AG09309 (cell line): ENCODE measurements at regions not wholly inside any gene's neighbourhood (a gene's known extent, or its start where the extent isn't known, plus 50 kb on each side); places are given as distances from the start of the nearest gene placed in this dataset.
"Not testable (repeated sequence)": the region's sequence is repeated elsewhere in the genome, so short reads cannot be mapped to it uniquely, and the experiment has no call there.

Experiments
- DNase-seq: peaks from one replicate; pipeline ENCODE4 v3.0.0-alpha.2; 2010; ENCODE audit warnings: low read depth
- H3K4me3 ChIP-seq: 2 replicates; pipeline ENCODE4 v1.5.1; 2011; ENCODE audit warnings: mild to moderate bottlenecking, low read depth, low read length, moderate library complexity; ENCODE audit not compliant: control insufficient read depth
- TF ChIP-seq, protein P1 (sequence below): IDR thresholded peaks from 2 replicates; pipeline ENCODE4 v1.5.1; 2011; ENCODE audit warnings: mild to moderate bottlenecking, low read depth, low read length, inconsistent platforms; ENCODE audit not compliant: insufficient read depth, control insufficient read depth; ENCODE audit errors: missing control alignments

DNA sequence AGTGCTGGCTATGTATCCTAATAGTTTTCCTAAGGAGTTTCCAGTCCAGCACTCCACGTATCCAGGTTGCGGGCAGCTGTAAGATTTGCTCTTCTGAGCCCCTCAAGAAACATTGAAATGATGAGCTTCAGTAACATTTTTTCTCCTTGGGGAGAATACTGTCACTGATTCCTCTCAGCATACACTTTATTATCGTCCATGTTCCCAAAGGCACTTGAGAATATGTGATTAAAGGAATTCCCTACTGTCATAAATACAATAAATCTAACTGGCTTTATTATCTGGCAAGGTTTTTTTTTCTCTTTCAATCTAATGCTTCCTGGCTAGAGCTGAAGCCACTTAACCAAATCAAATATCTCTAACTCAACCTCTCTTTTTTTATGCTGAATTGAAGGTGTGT is 359.2 kb upstream of the PKN2 start:
- TF ChIP-seq, protein P1, sequence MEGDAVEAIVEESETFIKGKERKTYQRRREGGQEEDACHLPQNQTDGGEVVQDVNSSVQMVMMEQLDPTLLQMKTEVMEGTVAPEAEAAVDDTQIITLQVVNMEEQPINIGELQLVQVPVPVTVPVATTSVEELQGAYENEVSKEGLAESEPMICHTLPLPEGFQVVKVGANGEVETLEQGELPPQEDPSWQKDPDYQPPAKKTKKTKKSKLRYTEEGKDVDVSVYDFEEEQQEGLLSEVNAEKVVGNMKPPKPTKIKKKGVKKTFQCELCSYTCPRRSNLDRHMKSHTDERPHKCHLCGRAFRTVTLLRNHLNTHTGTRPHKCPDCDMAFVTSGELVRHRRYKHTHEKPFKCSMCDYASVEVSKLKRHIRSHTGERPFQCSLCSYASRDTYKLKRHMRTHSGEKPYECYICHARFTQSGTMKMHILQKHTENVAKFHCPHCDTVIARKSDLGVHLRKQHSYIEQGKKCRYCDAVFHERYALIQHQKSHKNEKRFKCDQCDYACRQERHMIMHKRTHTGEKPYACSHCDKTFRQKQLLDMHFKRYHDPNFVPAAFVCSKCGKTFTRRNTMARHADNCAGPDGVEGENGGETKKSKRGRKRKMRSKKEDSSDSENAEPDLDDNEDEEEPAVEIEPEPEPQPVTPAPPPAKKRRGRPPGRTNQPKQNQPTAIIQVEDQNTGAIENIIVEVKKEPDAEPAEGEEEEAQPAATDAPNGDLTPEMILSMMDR: no peak
- no peak overlapping the region for H3K4me3 ChIP-seq
- no peak for DNase-seq

GRCh38 chr1:88327391-88328267 is 356.4 kb upstream of the PKN2 start:
- TF ChIP-seq, protein P1: no peak
- no peak overlapping the region for H3K4me3 ChIP-seq
- DNase-seq: peak; percentile 43

DNA sequence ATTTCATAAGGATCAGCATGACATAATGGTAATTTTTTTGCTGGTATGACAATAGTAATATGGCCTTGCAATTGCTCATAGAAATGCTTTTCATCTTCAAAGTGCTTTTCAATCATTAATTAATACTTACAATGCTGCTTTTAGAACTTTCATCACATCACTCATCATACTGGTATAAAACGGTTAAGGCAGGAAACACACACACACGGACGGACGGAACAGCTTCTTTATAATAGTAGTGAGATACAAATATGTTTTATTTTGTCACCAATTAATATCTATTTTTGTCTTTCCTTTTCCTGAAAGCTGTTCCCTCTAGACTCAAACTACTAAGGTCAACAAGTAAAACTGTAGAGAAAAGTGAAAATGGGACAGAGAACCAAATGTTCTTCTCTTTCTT is 353.9 kb upstream of the PKN2 start:
- DNase-seq: no peak
- TF ChIP-seq, protein P1: no peak
- H3K4me3 ChIP-seq: no peak overlapping the region

DNA sequence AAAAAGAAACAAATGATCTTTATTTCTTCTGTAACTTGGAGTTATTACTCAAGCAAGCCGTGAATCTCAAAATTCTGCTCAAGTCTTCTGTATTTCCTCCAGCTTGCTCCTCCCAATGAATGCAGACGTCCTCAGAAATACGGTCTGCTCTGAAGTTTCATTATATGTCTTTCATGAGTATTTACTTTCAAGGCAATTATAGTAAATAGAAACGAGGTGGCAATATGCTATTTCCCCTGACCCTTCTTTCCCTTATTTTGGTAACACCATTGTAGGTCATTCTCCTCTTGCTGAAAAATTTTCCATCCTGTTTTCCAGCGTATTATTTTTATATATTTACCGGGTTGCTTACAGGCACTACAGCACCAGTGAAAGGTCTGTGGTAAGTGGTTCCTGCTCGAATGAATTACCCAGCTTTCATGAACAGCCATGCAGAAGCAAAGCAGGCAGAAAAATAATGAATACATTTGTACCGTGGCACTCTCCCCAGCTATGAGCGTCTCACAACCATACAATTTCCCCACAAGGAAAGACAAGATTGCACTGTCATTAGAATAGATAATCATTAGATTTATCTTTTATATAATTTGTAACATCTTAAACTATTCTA is 350.9 kb upstream of the PKN2 start:
- no peak for DNase-seq
- H3K4me3 ChIP-seq: no peak overlapping the region
- TF ChIP-seq, protein P1: no peak

DNA sequence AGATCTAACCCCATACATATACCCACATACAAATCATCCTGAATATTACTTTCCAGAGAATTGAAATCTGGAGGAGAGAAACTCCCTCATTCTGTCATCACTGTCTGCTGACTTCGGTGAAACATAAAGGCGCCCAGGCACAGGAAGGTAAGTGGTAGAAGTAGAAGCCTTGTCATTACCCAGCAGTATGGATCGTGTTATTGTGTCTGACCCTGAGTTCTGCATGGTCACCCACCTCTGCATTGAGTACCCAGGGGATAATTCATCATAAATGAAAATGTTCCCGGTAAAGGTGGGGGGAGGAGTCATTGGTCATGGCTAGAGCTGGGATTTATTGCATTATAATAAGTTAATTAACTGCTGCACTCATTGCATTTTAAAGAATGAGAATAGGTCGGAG is 342.6 kb upstream of the PKN2 start:
- H3K4me3 ChIP-seq: no peak overlapping the region
- no peak for DNase-seq
- TF ChIP-seq, protein P1: no peak

GRCh38 chr1:88342081-88342480 is 342.0 kb upstream of the PKN2 start:
- not testable (repeated sequence) for DNase-seq, H3K4me3 ChIP-seq

GRCh38 chr1:88350648-88351047 is 333.4 kb upstream of the PKN2 start:
- TF ChIP-seq, protein P1: no peak
- no peak for DNase-seq
- no peak overlapping the region for H3K4me3 ChIP-seq
